Erythroblast (primary cell): ENCODE measurements at regions not wholly inside any gene's neighbourhood (a gene's known extent, or its start where the extent isn't known, plus 50 kb on each side); places are given as distances from the start of the nearest gene placed in this dataset.

Source experiments
- GATA1 ChIP-seq: IDR thresholded peaks from 2 replicates; pipeline ENCODE4 v1.6.1; 2011; ENCODE audit warnings: low read depth, mild to moderate bottlenecking, control low read depth, low read length, moderate library complexity
- POLR2A ChIP-seq: IDR thresholded peaks from 2 replicates; pipeline ENCODE4 v1.6.1; 2011; ENCODE audit warnings: mild to moderate bottlenecking, low read length

DNA sequence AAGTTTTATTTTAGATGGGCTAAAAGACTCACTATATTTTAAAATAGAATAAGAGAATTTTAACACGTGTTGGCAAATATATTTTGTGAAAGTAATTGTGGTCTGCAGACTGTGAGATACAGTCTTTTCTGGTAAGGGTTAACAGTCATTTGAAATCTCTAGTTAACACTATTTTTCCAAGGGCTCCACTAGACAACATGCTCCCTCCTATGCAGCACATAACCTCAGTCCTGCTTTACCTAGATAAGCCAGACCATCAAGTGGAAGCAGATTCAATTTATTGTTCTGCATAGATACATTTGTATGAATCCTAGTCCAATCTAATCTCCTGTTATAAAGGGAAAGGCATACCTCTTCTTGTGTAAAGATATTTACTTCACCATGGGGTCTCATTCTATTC, 133.2 kb upstream of the CT83 start:
- TF ChIP-seq POLR2A (no peak), GATA1 (no peak)
